IPS-20b (cell line): ENCODE measurements at regions not wholly inside any gene's neighbourhood (a gene's known extent, or its start where the extent isn't known, plus 50 kb on each side); places are given as distances from the start of the nearest gene placed in this dataset.

Experiments used
- H3K27ac ChIP-seq: one replicate; pipeline ENCODE4 v1.5.1; 2013; ENCODE audit warnings: low read length
- H3K27me3 ChIP-seq: 2 replicates; pipeline ENCODE4 v1.6.1; 2013; ENCODE audit warnings: mild to moderate bottlenecking, low read length, inconsistent platforms; ENCODE audit not compliant: insufficient read depth
- H3K36me3 ChIP-seq: 2 replicates; pipeline ENCODE4 v1.6.1; 2013; ENCODE audit warnings: low read depth, mild to moderate bottlenecking, inconsistent platforms, low read length, moderate library complexity; ENCODE audit not compliant: insufficient read depth
- H3K4me1 ChIP-seq: 2 replicates; pipeline ENCODE4 v1.6.1; 2013; ENCODE audit warnings: mild to moderate bottlenecking, control low read depth, inconsistent platforms, low read length, moderate library complexity; ENCODE audit not compliant: insufficient read depth
- H3K4me3 ChIP-seq: 2 replicates; pipeline ENCODE4 v1.5.1; 2013; ENCODE audit warnings: mild to moderate bottlenecking, low read length, inconsistent platforms
- H3K9ac ChIP-seq: 2 replicates; pipeline ENCODE4 v1.6.1; 2013; ENCODE audit warnings: low read depth, mild to moderate bottlenecking, inconsistent platforms, low read length, moderate library complexity
- H3K9me3 ChIP-seq: 2 replicates; pipeline ENCODE4 v1.6.1; 2013; ENCODE audit warnings: mild to moderate bottlenecking, low read depth, low read length, inconsistent platforms; ENCODE audit not compliant: insufficient read depth

GRCh38 chr6:148136586-148136985 is 206.1 kb upstream of the SASH1 start:
- Histone ChIP-seq H3K27me3 (no peaks in the 10 kb centered on the region), H3K36me3 (no peaks in the 10 kb centered on the region), H3K9ac (no peak overlapping the region), H3K27ac (no peak overlapping the region), H3K9me3 (no peaks in the 10 kb centered on the region), H3K4me1 (no peaks in the 10 kb centered on the region), H3K4me3 (no peak overlapping the region)

GRCh38 chr6:148137652-148138051 is 205.0 kb upstream of the SASH1 start:
- Histone ChIP-seq H3K36me3 (no peaks in the 10 kb centered on the region), H3K9ac (no peak overlapping the region), H3K27ac (no peak overlapping the region), H3K9me3 (no peaks in the 10 kb centered on the region), H3K4me1 (no peaks in the 10 kb centered on the region), H3K27me3 (no peaks in the 10 kb centered on the region), H3K4me3 (no peak overlapping the region)

- no peaks in the 10 kb centered on the region for H3K9me3 ChIP-seq
- no peaks in the 10 kb centered on the region for H3K36me3 ChIP-seq
- no peaks in the 10 kb centered on the region for H3K27me3 ChIP-seq
- H3K4me1 ChIP-seq = no peaks in the 10 kb centered on the region
- H3K27ac ChIP-seq = no peak overlapping the region
- no peak overlapping the region for H3K9ac ChIP-seq
- H3K4me3 ChIP-seq = no peak overlapping the region
Observed at GRCh38 chr6:148138573-148138972, 204.1 kb upstream of the SASH1 start.

GRCh38 chr6:148140772-148141557 is 201.7 kb upstream of the SASH1 start:
- H3K9ac ChIP-seq = no peak overlapping the region
- no peaks in the 10 kb centered on the region for H3K4me1 ChIP-seq
- no peaks in the 10 kb centered on the region for H3K27me3 ChIP-seq
- no peaks in the 10 kb centered on the region for H3K36me3 ChIP-seq
- H3K9me3 ChIP-seq = no peaks in the 10 kb centered on the region
- H3K27ac ChIP-seq = no peak overlapping the region
- H3K4me3 ChIP-seq = no peak overlapping the region

GRCh38 chr6:148142821-148143220 is 199.8 kb upstream of the SASH1 start:
- Histone ChIP-seq H3K9me3 (no peaks in the 10 kb centered on the region), H3K9ac (no peak overlapping the region), H3K4me1 (no peaks in the 10 kb centered on the region), H3K4me3 (no peak overlapping the region), H3K27ac (no peak overlapping the region), H3K36me3 (no peaks in the 10 kb centered on the region), H3K27me3 (no peaks in the 10 kb centered on the region)

GRCh38 chr6:148143771-148144170 is 198.9 kb upstream of the SASH1 start:
- H3K4me1 ChIP-seq = no peaks in the 10 kb centered on the region
- no peaks in the 10 kb centered on the region for H3K27me3 ChIP-seq
- H3K27ac ChIP-seq = no peak overlapping the region
- no peaks in the 10 kb centered on the region for H3K36me3 ChIP-seq
- H3K9ac ChIP-seq = no peak overlapping the region
- H3K9me3 ChIP-seq = no peaks in the 10 kb centered on the region
- no peak overlapping the region for H3K4me3 ChIP-seq

- Histone ChIP-seq H3K36me3 (no peaks in the 10 kb centered on the region), H3K27me3 (no peaks in the 10 kb centered on the region), H3K4me3 (peak overlapping the region; percentile 45; the same call in 1 of the 2 replicates), H3K27ac (no peak overlapping the region), H3K9ac (no peak overlapping the region), H3K9me3 (no peaks in the 10 kb centered on the region), H3K4me1 (no peaks in the 10 kb centered on the region)
Observed at GRCh38 chr6:148144917-148145521, 197.6 kb upstream of the SASH1 start.

- no peaks in the 10 kb centered on the region for H3K27me3 ChIP-seq
- no peaks in the 10 kb centered on the region for H3K9me3 ChIP-seq
- no peak overlapping the region for H3K9ac ChIP-seq
- H3K4me1 ChIP-seq = no peaks in the 10 kb centered on the region
- no peak overlapping the region for H3K27ac ChIP-seq
- H3K36me3 ChIP-seq = no peaks in the 10 kb centered on the region
- H3K4me3 ChIP-seq = no peak overlapping the region
Observed at GRCh38 chr6:148146717-148147462, 195.7 kb upstream of the SASH1 start.

- Histone ChIP-seq H3K9ac (no peak overlapping the region), H3K4me3 (no peak overlapping the region), H3K36me3 (no peaks in the 10 kb centered on the region), H3K9me3 (no peaks in the 10 kb centered on the region), H3K27ac (no peak overlapping the region), H3K27me3 (no peaks in the 10 kb centered on the region), H3K4me1 (no peaks in the 10 kb centered on the region)
Observed at GRCh38 chr6:148147463-148147830, 195.2 kb upstream of the SASH1 start.

GRCh38 chr6:148151896-148152643 is 190.6 kb upstream of the SASH1 start:
- no peaks in the 10 kb centered on the region for H3K4me1 ChIP-seq
- H3K27ac ChIP-seq = no peak overlapping the region
- no peaks in the 10 kb centered on the region for H3K27me3 ChIP-seq
- no peak overlapping the region for H3K9ac ChIP-seq
- no peaks in the 10 kb centered on the region for H3K36me3 ChIP-seq
- H3K9me3 ChIP-seq = no peaks in the 10 kb centered on the region
- no peak overlapping the region for H3K4me3 ChIP-seq

- Histone ChIP-seq H3K36me3 (no peaks in the 10 kb centered on the region), H3K4me1 (no peaks in the 10 kb centered on the region), H3K27ac (no peak overlapping the region), H3K9me3 (no peaks in the 10 kb centered on the region), H3K4me3 (no peak overlapping the region), H3K27me3 (no peaks in the 10 kb centered on the region), H3K9ac (no peak overlapping the region)
Observed at GRCh38 chr6:148154668-148155067, 188.0 kb upstream of the SASH1 start.
